Transverse colon (tissue), 4 donors: ENCODE measurements at regions not wholly inside any gene's neighbourhood (a gene's known extent, or its start where the extent isn't known, plus 50 kb on each side); places are given as distances from the start of the nearest gene placed in this dataset.

Experiments
- DNase-seq: peaks from one replicate; pipeline ENCODE4 v3.0.0-alpha.2; 2019
- H3K27ac ChIP-seq, 4 donors: fragments of 200-600 bp; sonication (generic); 2 replicates each; pipeline ENCODE4 v1.5.1; 2016 to 2018; ENCODE audit warnings: inconsistent platforms in 4 of 4
- H3K27me3 ChIP-seq: fragments of 200-600 bp; sonication (generic); 2 replicates; pipeline ENCODE4 v1.5.1; 2017; ENCODE audit warnings: inconsistent platforms
- H3K36me3 ChIP-seq, 4 donors: fragments of 200-600 bp; sonication (generic); 2 replicates each; pipeline ENCODE4 v1.5.1; 2017 to 2019; ENCODE audit warnings: inconsistent platforms in 4 of 4
- H3K4me1 ChIP-seq, 4 donors: fragments of 200-600 bp; sonication (generic); 2 replicates each; pipeline ENCODE4 v1.5.1; 2017 to 2020; ENCODE audit warnings: inconsistent platforms in 4 of 4
- H3K4me3 ChIP-seq, 4 donors: fragments of 200-600 bp; sonication (generic); 1 replicate in 1 of 4; 2 replicates in 3 of 4; pipeline versions ENCODE4 v1.5.1 to v1.6.1; 2017 to 2019; ENCODE audit warnings: inconsistent platforms in 4 of 4
- H3K9me3 ChIP-seq, 2 donors: fragments of 200-600 bp; sonication (generic); 2 replicates each; pipeline ENCODE4 v1.5.1; 2017 to 2019; ENCODE audit warnings: inconsistent platforms in 2 of 2
- CTCF ChIP-seq, 5 experiments: fragments of 200-600 bp in 3 of 5; fragments of 450-650 bp in 2 of 5; sonication (generic) in 3 of 5; IDR thresholded peaks; 1 replicate in 2 of 5; 2 replicates in 3 of 5; pipeline ENCODE4 v1.5.1; 2016 to 2017; ENCODE audit warnings: antibody characterized with exemption in 5 of 5, inconsistent platforms in 3 of 5, mild to moderate bottlenecking in 2 of 5, moderate library complexity in 1 of 5
- EP300 ChIP-seq: sonication (generic); formaldehyde crosslinking; IDR thresholded peaks from one replicate; pipeline ENCODE4 v1.6.1; 2017; ENCODE audit warnings: antibody characterized with exemption, low read depth
- POLR2A ChIP-seq: fragments of 450-650 bp; IDR thresholded peaks from one replicate; pipeline ENCODE4 v1.6.1; 2016; ENCODE audit warnings: antibody characterized with exemption, mild to moderate bottlenecking, moderate library complexity
- POLR2AphosphoS5 ChIP-seq, 3 donors: sonication (generic); formaldehyde crosslinking; IDR thresholded peaks; one replicate each; pipeline ENCODE4 v1.6.1; 2016; ENCODE audit warnings: antibody characterized with exemption in 3 of 3
- WGBS, 2 donors: methylation state at CpG; one replicate each; pipeline ENCODE4 v1.1.5; 2018; ENCODE audit warnings: low coverage in 1 of 2; 5-methylcytosine and 5-hydroxymethylcytosine counted together
- in situ Hi-C, 4 donors: fragments of 200-750 bp; cut with MboI; loops; one replicate each; pipeline versions ENCODE4 v1.15.0 to v1.15.1; 2017; ENCODE audit warnings: low sequenced_read_pairs in 3 of 4, low pct_ligation_motif_present in 1 of 4, low pct_unique_long_range_greater_than_20kb in 1 of 4
- intact Hi-C: fragments of 100-400 bp; cut with DNase I; formaldehyde crosslinking; loops from one replicate; pipeline ENCODE4 v1.15.1; 2023; ENCODE audit warnings: low total_unique reads

- Histone ChIP-seq H3K4me3 (no peak overlapping the region), H3K4me1 (no peaks in the 10 kb centered on the region), H3K36me3 (no peaks in the 10 kb centered on the region), H3K9me3 (no peaks in the 10 kb centered on the region), H3K27ac (no peak overlapping the region), H3K27me3 (no peaks in the 10 kb centered on the region)
- intact Hi-C loops, result no loop called here
- no peak for DNase-seq
- in situ Hi-C loops, result no loop called here
- WGBS, 2 donors, result 59 to 64% methylated on average over 4 of the region's 4 CpGs
- TF ChIP-seq CTCF (IDR thresholded peaks at IDR 0.05) (no peak), POLR2AphosphoS5 (IDR thresholded peaks at IDR 0.05) (no peak), POLR2A (no peak), EP300 (no peak)
These were observed 106.8 kb upstream of the FBN2 start for GRCh38 chr5:128644863-128645262.

- Histone ChIP-seq H3K27me3 (no peaks in the 10 kb centered on the region), H3K4me3 (no peak overlapping the region), H3K4me1 (no peaks in the 10 kb centered on the region), H3K9me3 (no peaks in the 10 kb centered on the region), H3K36me3 (no peaks in the 10 kb centered on the region), H3K27ac (no peak overlapping the region)
- no peak for DNase-seq
- no peak for TF ChIP-seq EP300
- TF ChIP-seq POLR2A, result no peak
- TF ChIP-seq POLR2AphosphoS5 (IDR thresholded peaks at IDR 0.05), result no peak
- TF ChIP-seq CTCF (IDR thresholded peaks at IDR 0.05), result no peak
- intact Hi-C loops (no loop called here), in situ Hi-C loops (no loop called here)
- 75 to 85% methylated on average over 1 of the region's 1 CpG for WGBS, 2 donors
These were observed 107.5 kb upstream of the FBN2 start for GRCh38 chr5:128645581-128645980.

GRCh38 chr5:128646176-128646575, 108.1 kb upstream of the FBN2 start:
- intact Hi-C loops, result no loop called here
- no peaks in the 10 kb centered on the region for H3K27me3 ChIP-seq
- DNase-seq, result no peak
- H3K36me3 ChIP-seq, result no peaks in the 10 kb centered on the region
- H3K9me3 ChIP-seq, result no peaks in the 10 kb centered on the region
- in situ Hi-C loops, result no loop called here
- TF ChIP-seq CTCF (IDR thresholded peaks at IDR 0.05) (no peak), POLR2A (no peak), EP300 (no peak), POLR2AphosphoS5 (IDR thresholded peaks at IDR 0.05) (no peak)
- H3K27ac ChIP-seq, result no peak overlapping the region
- WGBS, 2 donors, result 65 to 69% methylated on average over 2 of the region's 2 CpGs
- no peaks in the 10 kb centered on the region for H3K4me1 ChIP-seq
- H3K4me3 ChIP-seq, result no peak overlapping the region

GRCh38 chr5:128649192-128649591, 111.1 kb upstream of the FBN2 start:
- no peak for TF ChIP-seq POLR2AphosphoS5 (IDR thresholded peaks at IDR 0.05)
- no peak for TF ChIP-seq EP300
- TF ChIP-seq CTCF (IDR thresholded peaks at IDR 0.05), result no peak
- no peak for TF ChIP-seq POLR2A
- Histone ChIP-seq H3K27me3 (no peaks in the 10 kb centered on the region), H3K9me3 (no peaks in the 10 kb centered on the region), H3K4me3 (no peak overlapping the region), H3K27ac (no peak overlapping the region), H3K36me3 (no peaks in the 10 kb centered on the region), H3K4me1 (no peaks in the 10 kb centered on the region)
- in situ Hi-C loops (no loop called here), intact Hi-C loops (no loop called here)
- no peak for DNase-seq
